Endothelial cell of umbilical vein (primary cell): ENCODE measurements at regions not wholly inside any gene's neighbourhood (a gene's known extent, or its start where the extent isn't known, plus 50 kb on each side); places are given as distances from the start of the nearest gene placed in this dataset.

Experiments used
- EZH2 ChIP-seq: IDR thresholded peaks from 2 replicates; pipeline ENCODE4 v1.6.1; 2012; ENCODE audit warnings: borderline replicate concordance, low read depth, mild to moderate bottlenecking, moderate library complexity, low read length, inconsistent platforms; ENCODE audit not compliant: severe bottlenecking
- FOS ChIP-seq: IDR thresholded peaks from 2 replicates; pipeline ENCODE4 v1.6.1; 2011; ENCODE audit warnings: mild to moderate bottlenecking, low read length, moderate library complexity, borderline replicate concordance; ENCODE audit not compliant: insufficient read depth
- GATA2 ChIP-seq: IDR thresholded peaks from 2 replicates; pipeline ENCODE4 v1.7.0; 2011; ENCODE audit warnings: low read depth, mild to moderate bottlenecking, moderate library complexity, mixed read lengths, low read length; ENCODE audit not compliant: insufficient read length, insufficient read depth
- JUN ChIP-seq: IDR thresholded peaks from 2 replicates; pipeline ENCODE4 v1.6.1; 2011; ENCODE audit warnings: borderline replicate concordance, low read depth; ENCODE audit not compliant: insufficient read length, insufficient read depth
- MYC ChIP-seq: IDR thresholded peaks from one replicate; pipeline ENCODE4 v1.6.1; 2011; ENCODE audit warnings: mild to moderate bottlenecking, low read depth, low read length
- POLR2A ChIP-seq: IDR thresholded peaks from 2 replicates; pipeline ENCODE4 v1.6.1; 2012; ENCODE audit warnings: low read depth, mild to moderate bottlenecking, control low read depth, low read length
- POLR2AphosphoS5 ChIP-seq: IDR thresholded peaks from 2 replicates; pipeline ENCODE4 v1.6.1; 2012; ENCODE audit warnings: low read depth, mild to moderate bottlenecking, control low read depth, low read length, moderate library complexity; ENCODE audit not compliant: insufficient read depth
- TF ChIP-seq, protein P1 (sequence below), 2 donors: IDR thresholded peaks; 1 replicate in 1 of 2; 2 replicates in 1 of 2; pipeline ENCODE4 v1.5.1; 2011; ENCODE audit warnings: low read length in 2 of 2, mild to moderate bottlenecking in 2 of 2, moderate library complexity in 2 of 2, control low read depth in 1 of 2, inconsistent platforms in 1 of 2, low read depth in 1 of 2; ENCODE audit not compliant: insufficient read depth in 1 of 2; ENCODE audit errors: extremely low read depth in 1 of 2
- TF ChIP-seq, protein P2 (sequence below): IDR thresholded peaks from 2 replicates; pipeline ENCODE4 v1.6.1; 2011; ENCODE audit not compliant: insufficient read depth, insufficient read length

DNA sequence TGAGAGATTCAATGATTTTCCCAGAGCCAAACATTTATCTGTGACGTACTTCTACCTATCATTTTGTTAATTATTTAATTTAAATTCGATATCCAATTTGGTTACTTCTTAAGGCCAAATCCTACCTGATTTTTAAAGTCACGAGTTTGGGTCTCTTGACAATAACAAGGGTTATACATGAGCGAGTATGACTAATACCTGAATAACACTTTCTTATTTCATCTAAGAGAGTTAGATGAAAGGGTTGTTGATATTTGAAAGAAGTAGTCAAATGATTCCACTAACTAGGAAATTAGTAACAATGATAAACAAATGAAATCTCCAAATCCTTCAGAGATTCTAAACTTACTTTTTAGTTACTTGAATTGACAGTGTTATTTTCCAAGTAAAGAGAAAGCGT is 1086.9 kb downstream of the XPNPEP1 start:
- TF ChIP-seq POLR2AphosphoS5: no peak
- TF ChIP-seq, protein P1, sequence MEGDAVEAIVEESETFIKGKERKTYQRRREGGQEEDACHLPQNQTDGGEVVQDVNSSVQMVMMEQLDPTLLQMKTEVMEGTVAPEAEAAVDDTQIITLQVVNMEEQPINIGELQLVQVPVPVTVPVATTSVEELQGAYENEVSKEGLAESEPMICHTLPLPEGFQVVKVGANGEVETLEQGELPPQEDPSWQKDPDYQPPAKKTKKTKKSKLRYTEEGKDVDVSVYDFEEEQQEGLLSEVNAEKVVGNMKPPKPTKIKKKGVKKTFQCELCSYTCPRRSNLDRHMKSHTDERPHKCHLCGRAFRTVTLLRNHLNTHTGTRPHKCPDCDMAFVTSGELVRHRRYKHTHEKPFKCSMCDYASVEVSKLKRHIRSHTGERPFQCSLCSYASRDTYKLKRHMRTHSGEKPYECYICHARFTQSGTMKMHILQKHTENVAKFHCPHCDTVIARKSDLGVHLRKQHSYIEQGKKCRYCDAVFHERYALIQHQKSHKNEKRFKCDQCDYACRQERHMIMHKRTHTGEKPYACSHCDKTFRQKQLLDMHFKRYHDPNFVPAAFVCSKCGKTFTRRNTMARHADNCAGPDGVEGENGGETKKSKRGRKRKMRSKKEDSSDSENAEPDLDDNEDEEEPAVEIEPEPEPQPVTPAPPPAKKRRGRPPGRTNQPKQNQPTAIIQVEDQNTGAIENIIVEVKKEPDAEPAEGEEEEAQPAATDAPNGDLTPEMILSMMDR (IDR thresholded peaks at IDR 0.05; ENCODE audit: extremely low read depth in 1 of 2, insufficient read depth in 1 of 2, low read depth in 1 of 2, low read length in 2 of 2): no peak
- no peak for TF ChIP-seq POLR2A
- TF ChIP-seq EZH2: no peak
- TF ChIP-seq, protein P2, sequence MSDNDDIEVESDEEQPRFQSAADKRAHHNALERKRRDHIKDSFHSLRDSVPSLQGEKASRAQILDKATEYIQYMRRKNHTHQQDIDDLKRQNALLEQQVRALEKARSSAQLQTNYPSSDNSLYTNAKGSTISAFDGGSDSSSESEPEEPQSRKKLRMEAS: no peak
- no peak for TF ChIP-seq JUN
- TF ChIP-seq MYC: no peak
- no peak for TF ChIP-seq GATA2
- no peak for TF ChIP-seq FOS
